Heart right ventricle (tissue), 16 donors: ENCODE measurements at regions not wholly inside any gene's neighbourhood (a gene's known extent, or its start where the extent isn't known, plus 50 kb on each side); places are given as distances from the start of the nearest gene placed in this dataset.

Experiments used
- ATAC-seq, 8 donors: fragments of 200-7000 bp; cut with Tn5 transposase; one replicate each; pipeline ENCODE4 v1.9.1; 2020; ENCODE audit warnings: mild to moderate bottlenecking in 8 of 8, moderate library complexity in 8 of 8, moderate number of reproducible peaks in 1 of 8
- DNase-seq, 2 donors: peaks; one replicate each; pipeline ENCODE4 v3.0.0-alpha.2; 2020
- H3K27ac ChIP-seq, 10 donors: fragments of 200-600 bp; sonication (generic) in 2 of 10; one replicate each; pipeline versions ENCODE4 v1.5.0 to v1.8.0; 2020 to 2022; ENCODE audit warnings: mild to moderate bottlenecking in 3 of 10
- H3K27me3 ChIP-seq, 7 donors: fragments of 200-600 bp; one replicate each; pipeline ENCODE4 v1.8.0; 2021 to 2022; ENCODE audit warnings: mild to moderate bottlenecking in 2 of 7
- H3K36me3 ChIP-seq, 9 donors: fragments of 200-600 bp; sonication (generic) in 1 of 9; one replicate each; pipeline versions ENCODE4 v1.5.0 to v1.8.0; 2020 to 2022; ENCODE audit warnings: mild to moderate bottlenecking in 2 of 9
- H3K4me1 ChIP-seq, 9 donors: fragments of 200-600 bp; sonication (generic) in 1 of 9; one replicate each; pipeline versions ENCODE4 v1.5.0 to v1.8.0; 2020 to 2022; ENCODE audit warnings: mild to moderate bottlenecking in 4 of 9
- H3K4me3 ChIP-seq, 10 donors: fragments of 200-600 bp; sonication (generic) in 2 of 10; one replicate each; pipeline versions ENCODE4 v1.5.0 to v1.8.0; 2020 to 2022; ENCODE audit warnings: mild to moderate bottlenecking in 7 of 10, moderate library complexity in 2 of 10
- H3K9me3 ChIP-seq, 11 donors: fragments of 200-600 bp in 10 of 11; sonication (generic) in 2 of 11; one replicate each; pipeline versions ENCODE4 v1.5.0 to v1.8.0; 2013 to 2022; ENCODE audit warnings: mild to moderate bottlenecking in 2 of 11, control low read depth in 1 of 11, moderate library complexity in 1 of 11
- WGBS, 2 donors: extraction: QIAGEN DNeasy Blood & Tissue Kit; methylation state at CpG; one replicate each; pipeline ENCODE4 v1.1.7; 2013; ENCODE audit warnings: inconsistent platforms in 1 of 2; 5-methylcytosine and 5-hydroxymethylcytosine counted together
- intact Hi-C, 10 donors: fragments of 100-400 bp; cut with DNase I; formaldehyde crosslinking; loops; one replicate each; pipeline versions ENCODE4 v1.11.1 to v1.14.2; 2022
- TF ChIP-seq, protein P1 (sequence below), 9 donors: fragments of 200-600 bp; sonication (generic) in 2 of 9; IDR thresholded peaks; one replicate each; pipeline versions ENCODE4 v1.5.0 to v1.8.0; 2021 to 2022; ENCODE audit warnings: antibody characterized with exemption in 9 of 9, mild to moderate bottlenecking in 5 of 9, moderate library complexity in 1 of 9
- donor health status: Arrhythmogenic right ventricular cardiomyopathy.
- donor health status: ischemic (EF 13 %, LVEDD 7.1; RV severe dilation, severe dysfunction).
- donor health status: healthy with polysubstance abuse.
- donor health status: DM: no; HTN: yes; CAD: no.
- donor health status: DM: no; HTN: no; CAD: no.
- donor health status: ischemic (EF 25% LVEDD 6.9; RV normal size, moderate dysfunction).
- donor health status: ischemic (EF 25% LVEDD 5.7; RV mildly dilated, moderate dysfunction).
- donor health status: healthy.
- donor health status: DM: yes; HTN: yes; CAD: no.
- donor health status: Ischemic cardiomyopathy.
- donor health status: ischemic (EF 35%, LVEDD 5.7; RV mildly dilated, moderate dysfunction).
- donor health status: nonischemic (EF 11% LVEDD 7.7; RV severe dilation, severe dysfunction).
- donor health status: DM: yes; HTN: yes; CAD: no.
- donor health status: PGD.
- donor health status: ischemic (EF 29% LVEDD 5.4; RV normal size, mild dysfunction).
- donor health status: nonischemic (EF 23%, LVEDD 6.1; RV moderate dilation, normal function).

DNA sequence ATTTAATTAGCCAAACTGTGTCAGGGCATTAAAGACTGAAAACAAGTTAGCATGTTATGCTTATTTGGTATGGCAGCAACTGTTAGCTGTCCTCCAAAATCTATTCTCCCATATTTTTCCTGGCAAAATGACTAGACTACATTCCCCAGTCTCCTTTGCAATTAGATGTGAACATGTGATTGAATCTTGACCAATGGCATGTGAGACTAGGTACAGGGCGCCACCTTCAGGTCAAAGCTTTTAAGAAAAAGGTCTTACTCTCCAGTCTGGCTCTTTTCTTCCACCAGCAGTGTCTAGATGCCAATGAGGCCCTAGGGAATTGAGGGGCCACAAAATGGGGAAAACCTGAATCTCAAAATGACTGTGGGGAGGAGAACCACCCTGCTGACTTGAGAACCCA lies 408.2 kb downstream of the SMARCA1 start:
- H3K27ac ChIP-seq = no peak overlapping the region
- TF ChIP-seq, protein P1, sequence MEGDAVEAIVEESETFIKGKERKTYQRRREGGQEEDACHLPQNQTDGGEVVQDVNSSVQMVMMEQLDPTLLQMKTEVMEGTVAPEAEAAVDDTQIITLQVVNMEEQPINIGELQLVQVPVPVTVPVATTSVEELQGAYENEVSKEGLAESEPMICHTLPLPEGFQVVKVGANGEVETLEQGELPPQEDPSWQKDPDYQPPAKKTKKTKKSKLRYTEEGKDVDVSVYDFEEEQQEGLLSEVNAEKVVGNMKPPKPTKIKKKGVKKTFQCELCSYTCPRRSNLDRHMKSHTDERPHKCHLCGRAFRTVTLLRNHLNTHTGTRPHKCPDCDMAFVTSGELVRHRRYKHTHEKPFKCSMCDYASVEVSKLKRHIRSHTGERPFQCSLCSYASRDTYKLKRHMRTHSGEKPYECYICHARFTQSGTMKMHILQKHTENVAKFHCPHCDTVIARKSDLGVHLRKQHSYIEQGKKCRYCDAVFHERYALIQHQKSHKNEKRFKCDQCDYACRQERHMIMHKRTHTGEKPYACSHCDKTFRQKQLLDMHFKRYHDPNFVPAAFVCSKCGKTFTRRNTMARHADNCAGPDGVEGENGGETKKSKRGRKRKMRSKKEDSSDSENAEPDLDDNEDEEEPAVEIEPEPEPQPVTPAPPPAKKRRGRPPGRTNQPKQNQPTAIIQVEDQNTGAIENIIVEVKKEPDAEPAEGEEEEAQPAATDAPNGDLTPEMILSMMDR (IDR thresholded peaks at IDR 0.05) = peak in 2 of 9 donors; percentile 22 to 29
- H3K9me3 ChIP-seq = no peaks in the 10 kb centered on the region
- no peak for ATAC-seq
- no peaks in the 10 kb centered on the region for H3K4me1 ChIP-seq
- no peak for DNase-seq
- intact Hi-C loops = no loop called here
- no peaks in the 10 kb centered on the region for H3K36me3 ChIP-seq
- H3K4me3 ChIP-seq = no peak overlapping the region
- WGBS, 2 donors = 54 to 70% methylated on average over 1 of the region's 1 CpG
- H3K27me3 ChIP-seq = peaks cover 0 to 7% (median 0%) of the 10 kb centered on the region in 7 donors

DNA sequence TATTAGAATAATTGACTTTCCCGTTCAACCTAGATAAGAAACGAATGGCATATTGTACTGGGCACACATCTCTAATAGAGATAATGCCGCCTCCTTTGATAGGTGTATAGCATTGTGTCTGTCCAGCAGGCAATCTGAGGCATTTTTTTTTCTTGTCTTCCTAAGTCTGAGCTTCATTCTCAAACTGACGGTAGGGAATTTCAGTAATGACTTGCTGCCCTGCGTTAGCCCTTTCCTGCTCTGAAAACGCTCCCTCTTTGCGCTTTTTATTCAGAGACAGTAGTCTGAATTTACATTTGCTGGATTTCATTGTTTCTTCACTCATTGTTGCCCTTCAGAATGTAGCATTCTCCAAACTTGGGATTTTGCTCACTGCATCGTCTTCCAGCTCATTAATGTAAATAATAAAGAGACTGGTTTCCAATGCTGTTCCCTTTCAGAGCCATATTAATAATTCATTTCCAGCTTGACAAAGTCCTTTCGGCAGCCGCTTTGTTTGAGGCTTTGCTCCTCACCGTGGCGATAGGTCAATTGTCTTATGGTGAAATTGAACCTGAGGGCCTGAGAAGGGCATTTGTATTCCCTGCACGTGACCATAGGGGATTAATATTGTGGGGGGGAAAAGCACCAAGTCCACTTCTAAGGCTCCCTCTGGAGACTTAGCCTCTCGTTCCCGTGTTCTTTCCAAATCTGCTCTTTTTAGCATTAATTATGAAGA lies 412.1 kb downstream of the SMARCA1 start:
- intact Hi-C loops = no loop called here
- no peak for ATAC-seq
- WGBS, 2 donors = 82 to 84% methylated on average over 15 of the region's 15 CpGs
- Histone ChIP-seq H3K9me3 (no peaks in the 10 kb centered on the region), H3K27ac (no peak overlapping the region), H3K36me3 (no peaks in the 10 kb centered on the region), H3K27me3 (peaks cover 0 to 5% (median 0%) of the 10 kb centered on the region in 7 donors), H3K4me3 (no peak overlapping the region), H3K4me1 (no peaks in the 10 kb centered on the region)
- TF ChIP-seq, protein P1 (IDR thresholded peaks at IDR 0.05) = no peak
- DNase-seq = no peak

DNA sequence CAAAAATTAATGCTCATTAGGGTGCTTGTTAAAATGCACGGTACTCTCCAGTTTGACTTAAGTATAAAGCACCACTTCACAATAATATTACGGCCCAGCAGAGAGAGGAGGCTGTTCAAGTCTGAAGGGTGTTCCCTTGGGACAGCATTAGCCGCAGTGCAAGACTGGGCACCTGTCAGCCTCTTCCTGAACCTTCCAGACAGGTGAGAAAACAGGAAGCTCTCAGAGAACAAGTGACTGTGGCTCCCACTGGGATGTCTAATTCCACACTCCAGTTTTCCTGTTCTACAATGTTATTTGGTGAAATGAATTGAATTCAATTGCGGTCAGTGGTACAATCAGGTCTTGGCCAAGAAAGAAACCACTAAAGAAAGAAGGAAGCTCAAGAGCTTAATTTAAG lies 414.4 kb downstream of the SMARCA1 start:
- DNase-seq (no peak), ATAC-seq (no peak)
- TF ChIP-seq, protein P1 (IDR thresholded peaks at IDR 0.05) = no peak
- no peaks in the 10 kb centered on the region for H3K9me3 ChIP-seq
- H3K27ac ChIP-seq = no peak overlapping the region
- H3K4me3 ChIP-seq = no peak overlapping the region
- no peaks in the 10 kb centered on the region for H3K4me1 ChIP-seq
- H3K36me3 ChIP-seq = no peaks in the 10 kb centered on the region
- 76 to 85% methylated on average over 4 of the region's 4 CpGs for WGBS, 2 donors
- intact Hi-C loops = no loop called here
- peaks cover 0 to 5% (median 0%) of the 10 kb centered on the region in 7 donors for H3K27me3 ChIP-seq

DNA sequence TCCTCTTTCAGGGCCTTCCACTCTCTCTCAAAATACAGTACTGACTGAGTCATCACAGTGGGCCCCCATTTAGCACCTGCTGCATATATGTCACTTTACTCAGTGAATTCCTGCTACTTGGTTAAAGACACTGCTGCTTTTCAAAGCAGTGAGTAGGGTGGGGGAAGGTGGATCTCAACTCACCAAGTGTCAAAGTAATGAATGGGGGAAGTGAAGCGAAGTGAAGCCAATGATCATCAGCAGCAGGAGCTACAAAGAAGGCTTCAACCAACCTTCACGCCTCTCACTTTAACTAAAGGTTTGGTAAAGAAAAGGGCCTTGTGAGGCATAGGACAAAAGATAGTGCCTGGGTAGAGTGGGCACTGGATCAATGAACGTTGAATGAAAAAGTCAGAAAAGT lies 424.1 kb downstream of the SMARCA1 start:
- TF ChIP-seq, protein P1 (IDR thresholded peaks at IDR 0.05) = no peak
- WGBS, 2 donors = 90% methylated on average over 3 of the region's 3 CpGs
- Histone ChIP-seq H3K27me3 (no peaks in the 10 kb centered on the region), H3K4me3 (no peak overlapping the region), H3K9me3 (no peaks in the 10 kb centered on the region), H3K36me3 (no peaks in the 10 kb centered on the region), H3K4me1 (no peaks in the 10 kb centered on the region), H3K27ac (no peak overlapping the region)
- ATAC-seq (no peak), DNase-seq (no peak)
- intact Hi-C loops = no loop called here
